Glutamatergic neuron (in vitro differentiated cells): ENCODE measurements at regions not wholly inside any gene's neighbourhood (a gene's known extent, or its start where the extent isn't known, plus 50 kb on each side); places are given as distances from the start of the nearest gene placed in this dataset.

Experiments
- DNase-seq: peaks from one replicate; pipeline ENCODE4 v3.0.0; 2022
- H3K27ac Mint-ChIP-seq: one replicate; pipeline ENCODE4 v1.8.0; 2020; ENCODE audit warnings: mild to moderate bottlenecking, mixed read lengths, inconsistent platforms; ENCODE audit not compliant: unreplicated experiment
- H3K27me3 Mint-ChIP-seq: one replicate; pipeline ENCODE4 v1.8.0; 2020; ENCODE audit warnings: mild to moderate bottlenecking, moderate library complexity, mixed read lengths, inconsistent platforms; ENCODE audit not compliant: unreplicated experiment
- H3K36me3 Mint-ChIP-seq: one replicate; pipeline ENCODE4 v1.8.0; 2020; ENCODE audit warnings: mild to moderate bottlenecking, mixed read lengths, inconsistent platforms; ENCODE audit not compliant: unreplicated experiment
- H3K4me1 Mint-ChIP-seq: one replicate; pipeline ENCODE4 v1.8.0; 2020; ENCODE audit warnings: mild to moderate bottlenecking, low read depth, mixed read lengths, inconsistent platforms; ENCODE audit not compliant: unreplicated experiment
- H3K4me3 Mint-ChIP-seq: one replicate; pipeline ENCODE4 v1.8.0; 2020; ENCODE audit warnings: mild to moderate bottlenecking, mixed read lengths, inconsistent platforms; ENCODE audit not compliant: unreplicated experiment
- H3K9me3 Mint-ChIP-seq: one replicate; pipeline ENCODE4 v1.8.0; 2020; ENCODE audit warnings: mild to moderate bottlenecking, moderate library complexity, mixed read lengths, inconsistent platforms; ENCODE audit not compliant: unreplicated experiment
- TF ChIP-seq, protein P1 (sequence below): fragments of 200-600 bp; sonication (generic); IDR thresholded peaks from one replicate; pipeline ENCODE4 v1.5.0; 2021; ENCODE audit not compliant: partially characterized antibody, unreplicated experiment

DNA sequence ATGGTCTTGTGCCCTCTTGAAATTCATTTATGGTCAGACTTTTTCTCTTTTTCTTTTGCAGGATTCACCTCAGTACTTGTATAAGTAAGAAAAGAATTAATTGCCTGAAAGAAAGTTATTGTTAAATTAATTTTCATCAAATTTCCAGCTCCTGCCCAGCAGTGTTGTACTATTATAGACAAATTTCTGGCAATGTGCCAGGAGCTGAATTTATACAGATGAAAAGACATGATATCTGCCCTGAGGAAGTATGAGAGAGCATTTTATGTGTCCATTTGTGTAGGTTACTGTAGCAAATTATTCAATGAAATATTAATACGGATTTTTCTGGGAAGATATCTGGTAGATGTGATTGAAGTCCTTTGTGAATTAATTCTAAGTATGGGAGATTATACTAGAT, 2371.5 kb upstream of the TENM3 start:
- Mint-ChIP-seq H3K36me3 (no peaks in the 10 kb centered on the region), H3K27me3 (no peaks in the 10 kb centered on the region), H3K9me3 (no peaks in the 10 kb centered on the region), H3K4me1 (no peaks in the 10 kb centered on the region), H3K4me3 (no peak overlapping the region), H3K27ac (no peak overlapping the region)
- TF ChIP-seq, protein P1, sequence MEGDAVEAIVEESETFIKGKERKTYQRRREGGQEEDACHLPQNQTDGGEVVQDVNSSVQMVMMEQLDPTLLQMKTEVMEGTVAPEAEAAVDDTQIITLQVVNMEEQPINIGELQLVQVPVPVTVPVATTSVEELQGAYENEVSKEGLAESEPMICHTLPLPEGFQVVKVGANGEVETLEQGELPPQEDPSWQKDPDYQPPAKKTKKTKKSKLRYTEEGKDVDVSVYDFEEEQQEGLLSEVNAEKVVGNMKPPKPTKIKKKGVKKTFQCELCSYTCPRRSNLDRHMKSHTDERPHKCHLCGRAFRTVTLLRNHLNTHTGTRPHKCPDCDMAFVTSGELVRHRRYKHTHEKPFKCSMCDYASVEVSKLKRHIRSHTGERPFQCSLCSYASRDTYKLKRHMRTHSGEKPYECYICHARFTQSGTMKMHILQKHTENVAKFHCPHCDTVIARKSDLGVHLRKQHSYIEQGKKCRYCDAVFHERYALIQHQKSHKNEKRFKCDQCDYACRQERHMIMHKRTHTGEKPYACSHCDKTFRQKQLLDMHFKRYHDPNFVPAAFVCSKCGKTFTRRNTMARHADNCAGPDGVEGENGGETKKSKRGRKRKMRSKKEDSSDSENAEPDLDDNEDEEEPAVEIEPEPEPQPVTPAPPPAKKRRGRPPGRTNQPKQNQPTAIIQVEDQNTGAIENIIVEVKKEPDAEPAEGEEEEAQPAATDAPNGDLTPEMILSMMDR: no peak
- DNase-seq: no peak

DNA sequence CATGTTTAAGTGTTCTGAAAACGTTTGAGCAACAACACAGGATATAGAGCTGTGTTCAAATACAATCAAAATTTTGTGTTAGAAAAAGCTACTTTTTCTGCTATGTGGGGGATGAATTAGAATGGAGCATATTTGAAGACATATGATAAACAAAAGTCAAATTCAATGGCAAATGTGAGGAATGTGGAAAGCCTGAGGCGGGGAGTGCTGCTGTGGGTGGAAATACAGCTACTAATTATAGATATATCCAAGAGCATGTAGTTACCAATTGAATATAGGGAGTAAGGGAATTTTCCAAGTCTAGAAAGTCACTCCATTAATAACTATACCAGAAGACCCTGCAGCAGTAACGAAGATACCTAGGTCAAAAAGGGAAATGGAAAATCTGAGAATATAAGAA, 2370.4 kb upstream of the TENM3 start:
- TF ChIP-seq, protein P1: no peak
- no peak for DNase-seq
- H3K27me3 Mint-ChIP-seq: no peaks in the 10 kb centered on the region
- no peak overlapping the region for H3K27ac Mint-ChIP-seq
- H3K4me1 Mint-ChIP-seq: no peaks in the 10 kb centered on the region
- no peak overlapping the region for H3K4me3 Mint-ChIP-seq
- H3K36me3 Mint-ChIP-seq: no peaks in the 10 kb centered on the region
- H3K9me3 Mint-ChIP-seq: no peaks in the 10 kb centered on the region

DNA sequence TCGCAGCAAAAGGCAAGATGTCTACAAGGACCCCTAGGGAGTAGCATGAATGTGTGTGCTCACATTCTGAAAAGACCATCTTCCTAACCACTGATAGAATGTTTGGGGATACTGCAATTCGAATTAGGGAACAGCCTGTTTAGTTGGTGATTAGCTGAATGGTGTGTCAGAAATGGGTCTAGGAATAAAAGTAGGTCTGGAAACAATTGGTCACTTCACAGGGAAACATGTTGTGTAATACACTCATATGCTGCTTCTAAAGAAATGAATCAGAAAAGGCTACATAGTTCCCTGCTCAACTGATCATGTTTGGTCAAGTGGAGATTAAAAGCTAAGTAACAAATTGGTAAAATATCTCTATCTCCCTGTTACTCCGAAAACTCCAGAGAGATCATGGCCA, 2362.4 kb upstream of the TENM3 start:
- H3K4me1 Mint-ChIP-seq: no peaks in the 10 kb centered on the region
- no peak overlapping the region for H3K27ac Mint-ChIP-seq
- TF ChIP-seq, protein P1: no peak
- no peak for DNase-seq
- H3K9me3 Mint-ChIP-seq: no peaks in the 10 kb centered on the region
- no peaks in the 10 kb centered on the region for H3K36me3 Mint-ChIP-seq
- H3K27me3 Mint-ChIP-seq: no peaks in the 10 kb centered on the region
- H3K4me3 Mint-ChIP-seq: no peak overlapping the region

DNA sequence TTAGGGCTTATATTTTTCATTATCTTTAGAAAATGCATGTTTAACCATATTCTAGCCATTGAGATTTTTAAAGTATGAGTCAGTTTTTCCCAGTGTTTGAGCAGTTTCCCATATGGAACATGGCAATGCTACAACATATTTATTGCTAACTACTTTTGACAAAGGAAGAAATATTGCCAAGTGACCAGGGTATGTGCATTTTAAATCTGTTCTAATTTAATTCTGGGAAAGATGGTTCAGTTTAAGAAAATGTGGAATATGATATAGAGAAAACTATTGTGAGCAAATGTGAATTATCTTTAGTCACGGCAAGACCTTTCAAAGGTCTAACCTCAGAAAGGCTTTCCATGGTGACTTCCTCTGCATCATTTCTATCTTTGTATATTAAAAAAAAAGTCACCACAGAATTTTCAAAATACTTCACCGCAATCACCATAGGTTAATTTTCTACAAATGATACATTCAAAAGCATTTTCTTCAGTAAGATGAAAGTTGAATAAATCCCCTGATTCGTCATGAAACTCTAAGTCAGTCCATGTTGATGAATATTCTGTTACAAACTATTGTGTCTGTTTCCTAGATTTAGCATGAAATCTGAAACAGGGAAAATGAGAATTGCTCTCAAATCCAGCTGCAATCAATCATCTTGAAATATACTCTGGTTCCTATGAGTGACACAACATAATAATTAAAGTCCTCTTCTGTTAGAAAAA, 2349.0 kb upstream of the TENM3 start:
- TF ChIP-seq, protein P1: no peak
- Mint-ChIP-seq H3K4me3 (no peak overlapping the region), H3K36me3 (no peaks in the 10 kb centered on the region), H3K4me1 (no peaks in the 10 kb centered on the region), H3K27ac (no peak overlapping the region), H3K27me3 (no peaks in the 10 kb centered on the region), H3K9me3 (no peaks in the 10 kb centered on the region)
- no peak for DNase-seq

DNA sequence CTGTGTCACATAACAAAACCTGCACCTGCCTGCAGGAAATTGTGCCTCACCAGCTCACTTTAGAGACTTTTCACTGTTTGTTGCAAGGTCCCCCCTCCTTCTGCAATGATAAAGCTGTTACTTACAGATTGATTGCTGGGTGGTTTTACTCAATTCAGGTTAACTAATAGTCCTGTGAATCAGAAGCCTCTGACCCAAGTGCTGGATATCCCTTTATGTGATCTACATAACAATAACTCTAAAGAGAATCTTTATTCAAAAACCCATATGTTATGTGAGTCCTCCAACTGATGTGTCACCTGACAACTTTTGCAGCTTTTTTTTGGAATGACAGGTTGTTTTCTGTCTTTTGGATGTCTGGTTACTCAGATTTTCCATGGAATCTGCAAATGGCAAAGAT, 2323.6 kb upstream of the TENM3 start:
- H3K27me3 Mint-ChIP-seq: peaks cover 2% of the 10 kb centered on the region
- no peaks in the 10 kb centered on the region for H3K9me3 Mint-ChIP-seq
- no peaks in the 10 kb centered on the region for H3K4me1 Mint-ChIP-seq
- TF ChIP-seq, protein P1: no peak
- H3K27ac Mint-ChIP-seq: no peak overlapping the region
- no peaks in the 10 kb centered on the region for H3K36me3 Mint-ChIP-seq
- DNase-seq: no peak
- no peak overlapping the region for H3K4me3 Mint-ChIP-seq
